HG02623 (cell line): ENCODE measurements at regions not wholly inside any gene's neighbourhood (a gene's known extent, or its start where the extent isn't known, plus 50 kb on each side); places are given as distances from the start of the nearest gene placed in this dataset.
"Not testable (repeated sequence)": the region's sequence is repeated elsewhere in the genome, so short reads cannot be mapped to it uniquely, and the experiment has no call there.

ENCODE experiments used
- ATAC-seq: cut with Tn5 transposase; IDR thresholded peaks from one replicate; pipeline ENCODE4 v1.9.1; 2021; ENCODE audit warnings: moderate library complexity; ENCODE audit not compliant: unreplicated experiment

DNA sequence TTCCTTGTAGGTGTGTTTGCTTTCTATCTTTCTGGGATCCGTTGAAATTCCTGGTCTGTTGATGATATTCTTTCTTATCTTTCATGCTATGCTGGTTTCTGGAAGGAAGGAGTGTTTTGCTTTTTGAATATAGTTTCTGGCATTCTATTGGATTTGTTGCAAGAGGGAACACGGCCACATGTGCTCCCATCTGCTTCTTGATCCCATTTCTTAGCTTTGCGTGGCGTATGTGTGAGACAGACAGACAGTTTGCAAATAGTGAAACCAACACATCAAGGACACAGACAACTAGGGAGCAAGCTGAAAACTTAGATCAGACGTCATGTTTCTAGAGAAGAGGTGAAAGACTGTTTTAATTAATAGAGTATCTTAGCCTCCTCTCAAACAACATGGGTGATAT, 261.9 kb upstream of the PUDP start:
- no peak for ATAC-seq

DNA sequence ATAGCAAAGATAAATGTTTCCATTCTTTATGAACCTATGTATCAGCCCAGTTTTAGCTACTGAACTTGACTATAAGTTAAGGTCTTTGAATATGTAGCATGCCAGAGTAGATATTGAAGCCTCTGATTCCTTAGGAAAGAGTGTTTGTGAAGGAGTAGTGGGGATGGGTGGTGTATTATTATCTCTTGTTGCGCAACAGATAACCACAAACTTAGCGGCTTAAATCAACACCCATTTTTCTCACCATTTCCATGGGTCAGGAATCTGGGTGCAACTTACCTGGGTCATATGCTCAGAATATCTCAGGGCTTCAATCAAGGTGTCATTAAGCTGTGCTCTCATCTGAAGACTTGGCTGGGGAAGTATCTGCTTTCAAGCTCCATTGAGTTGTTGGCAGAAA, 251.4 kb upstream of the PUDP start:
- no peak for ATAC-seq

DNA sequence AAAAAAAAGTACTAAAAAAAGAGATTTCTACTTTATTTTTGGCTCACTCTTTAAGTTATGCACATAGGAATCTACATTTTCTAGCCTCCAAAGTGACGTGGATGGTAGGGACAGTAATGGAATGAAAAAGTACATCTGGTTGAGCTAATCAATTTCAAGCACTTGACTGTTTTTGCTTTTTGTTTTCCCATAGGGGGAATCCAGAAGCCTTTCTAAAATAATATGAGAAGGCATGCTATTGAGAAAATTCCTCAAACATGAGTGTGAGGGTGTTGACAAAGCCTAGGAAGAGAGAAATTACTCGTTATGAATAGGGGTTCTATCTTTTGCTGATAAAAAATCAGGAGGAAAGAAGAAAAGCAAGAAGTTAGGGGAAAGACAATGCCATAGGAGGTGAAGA, 242.5 kb upstream of the PUDP start:
- no peak for ATAC-seq

DNA sequence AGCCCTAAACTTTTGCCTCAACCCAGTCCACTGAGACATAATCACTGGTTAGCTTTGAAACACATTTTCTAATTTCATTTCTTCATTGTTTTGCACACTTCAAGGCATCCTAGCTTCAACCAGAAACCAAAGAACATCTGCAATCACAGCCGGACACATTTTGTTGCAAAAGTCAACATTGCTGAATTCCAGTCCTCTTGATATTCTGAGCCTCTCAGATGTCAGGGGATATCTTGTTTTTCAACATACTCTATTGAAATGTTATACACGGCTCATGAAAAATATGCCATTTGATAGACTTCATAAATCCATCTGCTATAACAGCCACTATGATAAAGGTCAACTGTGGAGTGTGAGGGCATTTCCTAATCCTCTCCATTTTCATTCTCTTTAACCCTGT, 241.6 kb upstream of the PUDP start:
- ATAC-seq = no peak

DNA sequence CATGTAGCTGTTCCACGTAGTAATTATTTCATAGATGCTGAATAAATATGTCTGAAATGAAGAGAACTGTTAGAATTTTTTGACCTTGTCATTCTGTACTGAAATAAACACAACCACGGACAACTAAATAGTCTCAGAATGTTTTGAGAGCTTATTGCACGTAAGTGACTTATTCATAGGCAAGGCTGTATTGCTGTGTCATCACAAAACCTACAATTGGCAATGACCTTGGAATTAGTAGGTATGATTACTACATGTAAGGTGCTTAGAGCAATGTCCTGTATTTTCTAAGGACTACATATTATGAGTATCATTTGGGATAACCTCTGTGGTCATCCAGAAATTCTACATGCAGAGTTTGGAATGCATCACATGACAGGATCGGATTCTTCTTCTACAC, 237.2 kb upstream of the PUDP start:
- no peak for ATAC-seq

DNA sequence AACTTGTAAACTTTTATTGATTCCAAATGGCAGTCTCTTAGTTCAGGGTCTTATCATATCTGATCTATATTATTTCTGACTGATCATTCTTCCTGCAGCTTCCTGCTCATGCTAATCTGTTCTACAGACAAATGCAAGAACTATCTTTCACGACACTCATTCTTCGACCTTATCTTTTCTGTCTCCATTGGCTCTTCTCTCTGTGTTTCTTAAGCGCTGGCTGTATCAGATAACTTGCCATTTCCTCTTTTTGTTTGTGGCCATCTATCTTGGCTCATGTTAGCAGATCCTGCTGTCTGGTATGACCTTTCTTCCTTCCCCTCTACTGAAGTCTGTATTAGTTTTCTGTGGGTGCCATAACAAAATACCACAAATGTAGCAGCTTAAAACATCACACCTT, 230.5 kb upstream of the PUDP start:
- no peak for ATAC-seq

DNA sequence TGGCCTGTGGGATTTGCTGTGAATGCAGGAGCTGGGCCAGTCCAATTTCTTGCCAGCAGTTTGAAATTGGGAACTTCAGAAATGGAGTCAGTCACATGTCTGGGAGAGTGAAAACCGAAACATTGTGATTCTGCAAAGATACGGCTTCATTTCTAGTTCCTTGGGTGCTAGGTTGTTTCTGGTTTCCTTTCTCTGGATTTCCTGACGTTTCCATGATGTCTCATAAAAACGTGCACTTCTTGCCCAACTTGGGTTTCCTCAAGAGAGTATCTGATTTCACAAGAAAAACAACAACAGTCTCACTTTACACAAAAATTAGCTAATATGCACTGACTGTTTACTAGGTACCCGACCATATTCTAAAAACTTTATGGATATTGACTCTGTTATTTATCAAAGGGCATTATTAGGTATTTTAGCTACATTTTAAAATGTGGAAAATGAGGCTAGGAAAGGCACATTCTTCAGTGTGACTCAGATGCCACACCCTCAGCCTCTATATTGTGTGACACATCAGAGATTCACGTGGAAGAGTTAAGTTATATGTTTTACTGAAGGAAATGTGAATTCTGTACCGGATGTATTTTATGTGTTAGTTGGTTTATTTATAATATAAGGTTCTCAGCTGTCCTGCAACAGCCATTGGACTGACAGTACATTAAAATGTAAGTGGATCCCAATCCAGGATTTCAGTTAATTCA, 225.0 kb upstream of the PUDP start:
- ATAC-seq = no peak

DNA sequence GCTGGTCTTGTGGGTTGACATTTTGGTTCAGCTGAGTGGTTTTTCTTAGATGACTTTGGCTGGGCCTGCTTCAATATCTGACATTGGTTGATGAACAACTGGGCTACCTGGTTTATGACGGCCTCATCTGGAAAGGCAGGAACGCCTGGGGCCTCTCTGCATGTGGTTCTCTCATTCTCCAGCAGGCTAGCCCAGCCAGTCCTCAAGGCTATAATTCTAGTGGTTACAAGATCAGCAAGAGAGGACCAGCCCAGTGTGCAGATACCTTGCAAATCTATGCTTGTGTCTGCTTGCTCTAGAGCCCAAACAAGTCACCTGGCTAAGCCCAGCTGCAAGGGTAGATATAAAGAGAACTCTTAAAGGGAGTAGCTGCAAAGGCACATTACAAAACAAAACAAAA, 214.2 kb upstream of the PUDP start:
- ATAC-seq = no peak

DNA sequence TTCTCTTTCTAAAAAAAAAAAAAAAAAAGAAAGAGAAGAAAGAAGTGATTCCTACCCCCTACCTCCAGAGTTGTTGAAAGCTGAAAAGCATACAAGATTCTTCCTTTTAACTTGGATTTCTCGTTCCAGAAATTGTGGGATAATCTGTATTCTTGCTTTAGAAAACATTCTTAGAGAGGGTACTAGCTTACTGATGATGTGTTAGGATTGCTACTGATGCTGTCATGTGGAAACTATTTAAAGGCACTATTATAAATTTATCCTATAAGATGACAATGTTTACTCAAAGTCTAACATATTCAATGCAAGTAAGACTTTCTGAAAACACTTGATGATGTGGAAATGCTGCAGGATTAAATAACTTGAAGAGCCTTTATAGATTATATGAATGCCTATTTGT, 204.0 kb upstream of the PUDP start:
- no peak for ATAC-seq

DNA sequence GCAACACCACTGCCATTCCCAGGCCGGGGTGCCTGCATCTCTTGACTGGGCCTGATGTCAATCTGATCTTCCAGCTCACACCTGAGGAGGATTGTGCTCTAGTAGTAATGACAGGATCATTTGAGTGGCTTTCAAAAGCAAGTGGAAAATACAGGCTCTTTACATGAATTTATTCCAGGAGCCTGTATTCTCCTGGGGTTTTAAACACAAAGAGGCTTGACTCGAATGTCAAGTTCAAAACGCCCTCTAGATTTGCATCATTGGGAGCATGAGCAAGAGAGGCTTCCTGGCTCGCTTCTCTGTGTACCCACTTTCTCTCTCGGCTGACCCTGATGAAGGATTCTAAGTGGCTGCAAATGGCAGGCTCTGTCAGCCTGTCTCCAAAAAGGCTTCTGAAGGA, 199.5 kb upstream of the PUDP start:
- no peak for ATAC-seq

DNA sequence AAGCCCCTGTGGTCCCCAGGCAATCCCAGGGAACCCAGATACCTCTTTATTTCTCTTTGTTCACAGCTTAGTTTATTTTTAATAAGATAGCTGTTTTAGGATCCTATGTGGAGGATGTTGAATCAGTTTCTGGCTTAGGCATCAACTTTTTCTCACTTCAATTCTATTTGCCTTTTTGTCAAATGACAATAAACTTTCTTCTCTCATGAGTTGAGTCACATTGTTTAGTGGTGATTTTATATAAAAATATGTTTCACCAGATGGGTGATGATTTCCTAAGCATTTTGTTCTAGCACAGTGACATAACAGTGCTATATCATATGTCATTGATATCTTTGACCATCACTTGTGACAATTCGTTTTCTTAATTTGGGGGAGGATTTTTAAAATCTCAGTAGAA, 198.1 kb upstream of the PUDP start:
- ATAC-seq = no peak

DNA sequence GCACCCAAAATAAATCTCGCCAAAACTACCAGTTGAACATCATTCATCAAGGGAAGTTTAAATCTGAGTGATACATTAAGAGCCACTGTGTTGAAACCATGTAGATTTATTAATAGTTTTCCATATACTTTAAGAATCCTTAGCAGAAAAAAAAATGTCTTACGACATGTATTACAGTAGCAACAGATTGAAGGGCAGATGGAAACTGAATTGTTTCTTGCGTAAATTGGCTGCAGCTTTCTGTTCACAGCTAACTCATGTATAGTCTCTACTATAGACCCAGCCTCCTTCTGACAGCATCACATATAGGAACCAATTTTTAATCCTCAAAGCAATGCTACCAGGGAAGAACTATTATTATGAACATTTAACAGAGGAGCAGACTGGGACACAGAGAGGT, 195.2 kb upstream of the PUDP start:
- no peak for ATAC-seq

DNA sequence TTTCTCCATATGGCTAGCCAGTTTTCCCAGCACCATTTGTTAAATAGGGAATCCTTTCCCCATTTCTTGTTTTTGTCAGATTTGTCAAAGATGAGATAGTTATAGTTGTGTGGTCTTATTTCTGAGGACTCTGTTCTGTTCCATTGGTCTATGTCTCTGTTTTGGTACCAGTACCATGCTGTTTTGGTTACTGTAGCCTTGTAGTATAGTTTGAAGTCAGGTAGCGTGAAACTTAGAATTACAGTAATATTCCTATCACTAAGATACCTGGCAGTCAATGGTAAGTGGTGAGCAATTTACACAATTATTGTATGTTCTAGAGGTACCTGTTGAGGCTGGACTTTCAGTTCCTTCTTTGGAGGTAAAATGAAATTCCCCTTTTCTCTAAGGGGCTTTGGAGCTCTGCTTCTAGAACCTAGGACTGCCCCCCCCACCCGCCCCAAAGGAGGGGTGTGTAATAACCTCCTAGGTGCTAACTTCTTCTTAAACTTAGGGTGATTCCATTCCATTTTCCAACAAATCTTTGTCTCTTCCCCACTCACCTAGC, 187.9 kb upstream of the PUDP start:
- ATAC-seq = not testable (repeated sequence)

DNA sequence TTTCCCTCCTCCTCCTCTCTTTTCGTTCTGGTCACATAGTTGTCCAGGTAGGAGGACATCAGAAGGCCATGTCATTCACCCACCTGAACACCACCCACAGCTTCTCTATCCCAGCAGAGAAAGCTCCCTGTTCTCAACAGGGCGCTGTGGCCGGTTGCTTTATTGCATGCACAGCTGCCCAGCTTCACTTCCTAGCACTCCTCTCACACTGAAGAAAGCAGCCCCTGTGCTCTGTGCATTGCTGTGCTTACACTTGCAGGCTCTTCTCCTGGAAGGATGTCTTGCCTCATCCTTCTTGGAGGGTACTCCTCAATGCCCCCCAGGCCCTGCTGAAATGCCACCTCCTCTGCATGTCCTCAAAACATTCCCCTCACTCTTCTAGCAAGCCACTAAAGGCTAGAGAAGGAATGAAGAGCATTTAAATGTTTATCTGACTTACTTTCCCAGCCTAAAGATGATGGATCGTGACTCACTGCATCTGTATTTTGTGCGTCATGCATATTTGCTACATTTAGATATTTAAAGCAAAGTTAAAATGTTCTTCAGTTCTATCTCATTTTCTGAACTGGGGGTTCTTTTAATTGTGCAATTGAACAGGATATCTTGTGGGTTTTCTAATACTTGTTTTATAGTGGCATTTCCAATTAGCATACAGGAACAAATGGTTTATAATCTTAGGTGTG, 186.4 kb upstream of the PUDP start:
- no peak for ATAC-seq

DNA sequence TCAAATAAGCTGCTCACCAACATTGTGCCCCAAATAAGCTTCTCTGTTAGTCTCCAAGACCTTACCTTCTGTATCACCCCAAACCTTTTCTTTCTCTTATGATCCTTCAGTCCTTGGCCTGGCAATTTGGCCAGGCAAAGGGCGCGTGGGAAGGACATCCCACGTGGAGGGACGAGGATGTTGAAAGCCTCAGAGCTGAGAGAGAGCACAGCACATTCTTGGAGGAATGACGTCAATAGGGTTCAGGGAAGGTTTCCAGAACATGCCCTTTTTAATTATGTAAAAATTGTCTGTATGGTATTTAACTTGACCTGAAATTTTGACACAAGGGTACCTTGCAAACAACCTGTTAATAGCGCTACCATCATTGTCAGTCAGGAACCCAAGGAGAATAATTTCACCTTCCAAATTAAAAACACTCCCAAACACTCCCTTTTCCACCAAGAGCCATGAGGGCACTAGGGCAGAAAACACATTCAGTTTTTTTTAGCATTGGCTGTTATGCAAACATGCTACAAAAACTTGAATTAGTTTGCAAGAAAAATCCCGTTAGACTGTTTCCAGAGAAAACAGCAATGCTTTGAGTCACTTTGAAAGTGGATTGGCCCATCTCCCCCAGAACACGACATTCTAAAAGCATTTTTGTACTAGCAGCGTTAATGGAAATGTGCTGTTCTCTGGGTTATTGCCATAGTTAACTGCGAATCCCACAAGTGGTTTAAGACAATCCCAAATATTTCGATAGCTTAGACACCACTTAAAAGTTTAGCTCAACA, 183.2 kb upstream of the PUDP start:
- ATAC-seq = no peak

DNA sequence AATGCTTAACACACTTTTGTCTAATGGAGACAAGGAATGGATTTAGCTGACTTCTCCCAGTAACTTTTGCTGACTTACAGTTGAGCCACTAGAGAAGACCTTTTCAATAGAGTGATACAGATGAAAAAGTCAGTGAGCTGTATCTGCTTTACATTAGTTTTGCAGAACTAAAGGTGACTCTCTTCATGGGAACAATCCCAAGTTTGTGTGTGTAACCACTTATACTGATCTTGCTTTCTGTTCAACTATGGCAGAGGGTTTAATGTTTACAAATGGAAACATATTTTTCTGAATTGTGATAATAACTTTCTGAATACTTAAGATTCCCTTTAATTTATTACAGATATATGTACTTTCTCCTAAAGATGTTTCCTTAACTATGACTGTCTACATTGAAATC, 182.6 kb upstream of the PUDP start:
- ATAC-seq = no peak

DNA sequence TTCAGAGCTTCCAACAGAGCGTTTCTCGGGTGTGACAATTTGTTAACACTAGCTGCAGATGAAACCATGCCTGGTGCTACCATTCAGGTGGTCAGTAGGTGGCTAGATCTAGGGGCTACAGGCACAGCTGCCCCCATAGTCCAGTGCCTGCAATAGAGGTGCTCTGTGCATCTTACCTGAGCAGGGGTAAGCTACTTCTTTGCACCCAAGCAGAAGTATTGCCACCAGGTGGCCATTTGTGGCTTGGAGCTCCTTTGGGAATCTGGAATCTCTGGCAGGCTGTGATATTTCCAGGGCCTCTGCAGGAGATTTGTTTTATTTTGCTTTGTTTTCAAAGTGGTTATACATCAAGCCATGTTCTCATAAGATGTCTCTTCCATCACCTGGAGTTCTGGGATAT, 170.7 kb upstream of the PUDP start:
- ATAC-seq = no peak

DNA sequence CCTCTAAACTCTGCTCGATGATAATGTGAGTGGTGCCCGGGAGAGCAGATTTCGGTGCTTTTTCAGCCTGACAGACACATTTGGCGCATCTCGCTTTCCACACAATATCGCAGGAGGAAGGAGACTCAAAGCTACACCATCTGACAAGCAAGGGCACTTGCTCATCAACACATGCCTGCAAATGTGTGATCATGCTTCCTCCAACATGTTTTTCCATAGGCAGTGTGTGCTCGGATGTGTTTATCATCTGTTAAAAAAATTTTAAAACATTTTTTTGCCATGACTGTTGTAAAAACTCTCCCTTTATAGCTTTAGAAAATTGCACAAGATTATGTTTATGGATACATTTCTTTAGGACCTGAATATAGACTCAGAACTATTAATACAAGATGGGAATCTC, 170.3 kb upstream of the PUDP start:
- no peak for ATAC-seq

DNA sequence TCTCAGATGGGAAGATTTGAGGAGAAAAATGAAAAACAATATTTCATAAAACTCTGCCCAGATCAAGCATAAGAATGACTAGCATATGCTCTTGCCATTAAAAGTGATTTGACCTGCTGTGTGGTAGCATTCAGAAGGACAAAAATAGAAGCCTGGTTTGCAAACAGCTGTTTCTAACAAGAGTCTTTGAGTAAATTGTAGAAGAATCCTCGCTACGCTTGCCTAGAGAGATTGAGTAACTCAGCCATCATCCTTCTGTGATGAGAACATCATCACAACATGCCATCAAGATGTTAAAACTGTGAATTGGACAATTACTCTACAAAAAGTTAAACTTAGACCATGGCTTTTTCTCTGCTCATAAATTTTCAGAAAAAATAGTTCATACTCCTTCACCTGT, 168.9 kb upstream of the PUDP start:
- ATAC-seq = no peak

DNA sequence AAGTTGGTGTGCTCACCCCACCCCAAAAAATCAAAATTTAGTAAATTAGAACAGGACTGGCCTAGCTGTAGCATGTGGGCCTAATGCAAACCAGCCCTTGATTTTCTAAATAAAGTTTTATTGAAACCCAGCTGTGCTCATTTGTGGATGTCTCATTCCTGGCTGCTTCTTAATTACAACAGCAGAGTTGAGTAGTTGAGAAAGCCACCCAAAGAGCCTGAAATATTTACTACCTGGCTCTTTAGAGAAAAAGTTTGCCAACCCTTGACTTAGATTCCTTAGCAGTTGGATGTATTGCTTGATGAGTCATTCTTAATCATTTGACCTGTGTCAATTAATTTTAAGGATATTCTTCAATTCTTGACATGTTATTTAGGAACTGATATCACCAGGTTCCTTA, 168.3 kb upstream of the PUDP start:
- ATAC-seq = no peak

DNA sequence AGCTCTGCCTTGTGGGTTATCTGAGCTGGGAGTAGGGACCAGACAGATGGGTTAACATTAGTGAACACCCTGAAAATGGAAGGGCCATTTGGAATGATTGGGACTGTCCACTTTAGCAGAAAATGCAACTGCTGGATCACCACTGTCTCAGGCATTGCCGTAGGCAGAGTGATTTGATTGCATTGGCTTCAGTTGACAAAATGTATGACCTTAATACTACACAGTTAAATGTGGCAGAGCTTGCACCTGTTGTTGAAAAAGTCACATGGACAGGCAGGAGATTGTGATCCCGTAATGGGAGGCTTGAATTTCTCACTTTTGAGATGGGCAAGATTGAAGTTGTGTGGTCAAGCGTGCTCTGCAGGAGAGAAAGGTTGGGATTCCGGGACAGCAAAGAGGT, 166.5 kb upstream of the PUDP start:
- no peak for ATAC-seq

DNA sequence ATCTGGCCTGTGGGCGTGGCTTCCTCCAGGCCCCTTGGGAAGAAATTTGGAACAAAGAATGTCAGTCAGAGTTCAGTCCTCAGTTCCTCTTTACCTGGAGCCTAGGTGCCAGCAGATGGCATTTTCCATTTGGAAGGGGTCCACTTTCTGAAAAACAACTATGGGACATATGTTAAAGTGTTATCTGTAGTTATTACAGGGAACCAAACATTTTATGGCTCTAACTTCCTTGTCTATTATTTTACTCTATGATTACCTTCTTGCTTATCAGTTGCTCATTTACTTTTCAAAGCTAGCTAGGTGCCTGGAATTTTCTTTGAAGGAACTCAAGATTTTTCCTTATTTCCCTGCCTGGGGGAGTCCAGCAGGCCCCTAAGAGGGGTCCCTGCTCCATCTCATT, 159.8 kb upstream of the PUDP start:
- ATAC-seq = no peak
